ENCODE measurements at regions not wholly inside any gene's neighbourhood (a gene's known extent, or its start where the extent isn't known, plus 50 kb on each side); places are given as distances from the start of the nearest gene placed in this dataset.

DNA sequence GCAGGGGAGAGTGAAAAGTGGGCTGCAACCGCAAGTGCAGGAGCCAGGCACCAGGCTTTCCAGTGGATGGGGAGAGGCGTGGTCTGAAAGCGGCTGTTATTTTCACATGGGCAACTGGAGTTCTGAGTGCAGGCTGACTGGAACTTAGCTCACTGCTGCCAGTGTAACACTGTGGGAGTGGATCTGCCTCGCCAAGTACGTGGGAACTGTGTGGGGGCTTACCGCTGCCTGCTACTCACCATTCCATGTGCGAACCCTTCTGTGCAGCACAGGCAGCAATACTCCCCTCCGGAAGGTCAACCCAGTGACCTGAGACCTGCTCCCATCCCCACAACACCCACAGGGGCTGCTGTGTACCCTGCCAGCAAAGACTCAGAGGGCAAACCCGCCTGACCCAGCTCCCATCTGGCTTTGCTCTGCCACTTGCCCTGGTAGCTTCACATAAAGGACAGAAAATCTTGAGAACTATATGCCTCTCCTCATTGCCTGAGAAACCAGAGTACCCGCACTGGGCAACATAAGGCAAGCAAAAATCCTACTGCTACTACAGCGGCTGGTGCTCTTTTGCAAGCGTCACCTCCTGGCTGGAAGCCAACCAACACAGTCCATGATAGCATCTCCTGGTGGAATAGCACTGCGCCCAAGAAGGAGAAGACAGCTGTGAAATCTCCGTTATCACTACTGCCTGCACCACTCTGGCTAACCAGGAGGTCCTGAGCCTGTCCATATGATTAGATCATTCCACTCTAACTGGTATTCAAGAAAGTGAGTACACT is 54.4 kb upstream of the SIRPG start:
- TF ChIP-seq CTCF (conservative IDR thresholded peaks at IDR 0.05; ENCODE audit: low read depth, low read length) (no peak), EZH2phosphoT487 (IDR thresholded peaks at IDR 0.05; ENCODE audit: borderline replicate concordance, low read length) (no peak)

Data from PC-3 (cell line).